ENCODE measurements at regions not wholly inside any gene's neighbourhood (a gene's known extent, or its start where the extent isn't known, plus 50 kb on each side); places are given as distances from the start of the nearest gene placed in this dataset.
"Not testable (repeated sequence)": the region's sequence is repeated elsewhere in the genome, so short reads cannot be mapped to it uniquely, and the experiment has no call there.

DNA sequence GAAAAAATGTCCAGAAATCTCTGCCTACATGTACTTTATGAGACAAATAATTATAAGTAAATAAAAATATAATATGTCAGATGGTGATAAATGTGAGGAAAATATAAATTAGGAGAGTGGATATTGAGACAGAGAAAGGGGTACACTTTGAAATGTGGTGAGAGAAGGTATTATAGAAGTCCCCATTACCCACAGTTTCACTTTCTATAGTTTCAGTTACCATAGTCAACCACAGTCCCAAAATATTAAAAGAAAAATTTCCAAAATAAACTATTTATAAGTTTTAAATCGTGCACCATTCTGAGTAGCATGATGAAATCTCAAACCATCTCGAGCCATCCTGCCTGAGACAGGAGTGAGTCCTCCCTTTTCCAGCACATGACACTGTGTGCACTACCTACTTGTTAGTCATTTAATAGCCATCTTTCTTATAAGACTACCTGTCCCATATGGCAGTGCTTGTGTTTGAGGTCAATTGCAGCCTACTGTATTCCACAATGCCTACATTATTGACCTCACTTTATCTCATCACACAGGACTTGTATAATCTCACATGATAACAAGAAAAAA, 653.7 kb downstream of the DACH1 start:
- DNase-seq, result no peak

DNA sequence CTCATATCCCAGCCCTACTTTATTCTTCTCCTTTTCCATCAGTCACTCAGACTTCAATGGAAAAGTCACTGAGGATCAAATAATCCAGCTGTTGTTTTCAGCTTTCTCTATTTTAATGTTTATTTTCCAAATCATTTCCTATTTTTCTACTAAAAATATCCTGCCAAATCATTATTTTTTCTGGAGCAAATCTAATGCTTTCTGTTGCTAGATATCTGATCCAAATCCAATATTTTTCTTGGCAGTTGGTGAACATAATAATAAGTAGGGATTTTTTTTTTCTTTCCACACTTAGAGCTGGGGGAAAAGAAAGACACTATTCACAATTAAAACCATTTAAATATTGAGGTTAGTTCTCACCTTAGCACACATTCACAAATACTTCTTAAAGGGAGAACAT, 656.1 kb downstream of the DACH1 start:
- DNase-seq, result no peak

DNA sequence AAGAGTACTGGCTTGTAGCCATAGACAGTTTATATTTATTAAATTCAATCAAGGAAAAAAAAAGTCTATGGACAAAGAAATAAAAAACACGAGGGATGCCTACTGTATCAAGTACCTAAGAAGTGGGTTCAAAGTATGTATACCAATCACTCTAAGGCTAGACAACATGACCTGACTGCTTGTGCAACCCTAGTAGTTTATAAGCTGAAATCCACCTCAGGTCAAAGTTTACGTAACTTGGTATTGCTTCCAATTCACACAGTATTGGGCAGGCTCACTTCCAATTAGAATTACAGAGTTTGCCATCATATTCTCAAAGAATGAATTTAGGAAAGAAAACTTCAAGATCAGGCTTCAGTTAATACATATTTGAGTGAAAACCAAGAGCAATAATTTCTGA, 657.8 kb downstream of the DACH1 start:
- DNase-seq, result no peak

DNA sequence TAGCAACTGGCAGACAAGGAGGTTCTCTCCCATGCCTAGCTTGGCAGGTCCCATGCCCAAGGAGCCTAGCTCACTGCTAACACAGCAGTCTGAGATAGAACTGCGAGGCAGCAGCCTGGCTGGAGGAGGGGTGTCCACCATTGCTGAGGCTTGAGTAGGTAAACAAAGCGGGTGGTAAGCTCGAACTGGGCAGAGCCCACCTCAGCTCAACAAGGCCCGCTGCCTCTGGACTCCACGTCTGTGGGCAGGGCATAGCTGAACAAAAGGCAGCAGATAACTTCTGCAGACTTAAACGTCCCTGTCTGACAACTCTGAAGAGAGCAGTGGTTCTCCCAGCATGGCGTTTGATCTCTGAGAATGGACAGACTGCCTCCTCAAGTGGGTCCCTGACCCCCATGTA, 682.4 kb downstream of the DACH1 start:
- not testable (repeated sequence) for DNase-seq

DNA sequence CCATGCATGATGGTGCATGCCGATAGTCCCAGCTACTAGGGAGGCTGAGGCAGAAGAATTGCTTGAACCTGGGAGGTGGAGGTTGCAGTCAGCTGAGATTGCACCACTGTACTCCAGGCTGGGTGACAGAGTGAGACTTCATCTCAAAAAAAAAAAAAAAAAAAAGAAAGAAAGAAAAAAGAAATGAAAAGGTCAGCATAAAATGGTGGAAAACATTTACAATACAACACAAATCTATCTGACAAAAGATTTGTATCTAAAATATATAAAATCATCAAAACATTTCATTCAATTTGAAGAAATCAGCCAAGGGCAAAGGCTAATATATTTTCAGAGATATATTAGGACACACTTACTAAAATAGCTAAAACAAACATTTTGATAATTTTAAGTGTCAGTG, 683.7 kb downstream of the DACH1 start:
- DNase-seq, result not testable (repeated sequence)

DNA sequence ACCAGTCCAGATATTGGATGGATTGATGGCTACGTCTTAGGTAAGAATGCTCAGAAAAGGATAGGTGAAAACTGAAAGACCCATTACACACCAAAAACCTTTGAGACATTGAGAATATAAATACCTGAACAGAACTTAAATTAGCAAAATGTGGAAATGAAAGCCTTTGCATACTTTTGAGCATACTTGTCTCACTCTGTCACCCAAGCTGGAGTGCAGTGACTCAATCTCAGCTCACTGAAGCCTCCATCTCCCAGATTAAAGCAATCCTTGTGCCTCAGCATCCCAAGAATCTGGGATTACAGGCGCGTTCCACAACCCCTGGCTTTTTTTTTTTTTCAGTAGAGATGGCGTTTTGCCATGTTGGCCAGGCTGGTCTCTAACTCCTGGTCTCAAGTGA, 695.3 kb downstream of the DACH1 start:
- DNase-seq, result no peak

DNA sequence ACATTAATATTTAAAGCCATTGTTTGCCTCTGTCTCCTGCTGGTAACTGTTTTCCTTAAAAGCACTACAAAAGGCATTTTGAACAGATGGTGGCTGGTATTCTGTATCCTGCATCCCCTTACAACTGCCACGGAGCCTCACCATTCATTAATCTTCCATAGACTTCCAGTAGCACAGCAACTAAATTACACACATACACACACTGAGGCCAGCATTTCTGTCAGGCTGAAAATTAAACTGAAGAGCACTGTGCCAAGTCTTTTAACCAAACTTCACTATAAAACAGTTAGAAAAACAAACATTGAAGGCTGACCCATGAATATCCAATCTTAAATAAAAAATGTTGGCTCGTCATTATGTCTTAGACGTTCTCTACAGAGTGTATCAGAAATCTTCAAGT, 697.8 kb downstream of the DACH1 start:
- DNase-seq, result peak; percentile 27

DNA sequence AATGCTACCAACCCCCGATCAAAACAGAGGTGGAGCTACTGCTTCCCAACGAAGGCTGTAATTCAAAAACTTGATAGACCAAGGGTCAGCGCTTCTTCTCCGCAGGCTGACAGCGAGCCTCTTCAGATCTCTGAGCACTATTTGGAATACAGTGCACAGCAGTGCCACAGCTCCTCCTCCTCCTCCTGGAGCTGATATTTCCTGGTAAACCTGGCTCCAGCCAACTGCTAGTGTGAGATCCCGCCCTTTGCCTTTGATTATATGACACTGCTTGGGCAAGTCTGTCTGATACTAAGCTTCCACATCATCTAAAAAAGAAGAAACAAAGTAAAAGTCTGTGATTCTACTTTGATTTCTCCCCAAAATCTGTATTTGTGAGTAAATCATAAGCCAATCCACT, 710.5 kb downstream of the DACH1 start:
- DNase-seq, result no peak

DNA sequence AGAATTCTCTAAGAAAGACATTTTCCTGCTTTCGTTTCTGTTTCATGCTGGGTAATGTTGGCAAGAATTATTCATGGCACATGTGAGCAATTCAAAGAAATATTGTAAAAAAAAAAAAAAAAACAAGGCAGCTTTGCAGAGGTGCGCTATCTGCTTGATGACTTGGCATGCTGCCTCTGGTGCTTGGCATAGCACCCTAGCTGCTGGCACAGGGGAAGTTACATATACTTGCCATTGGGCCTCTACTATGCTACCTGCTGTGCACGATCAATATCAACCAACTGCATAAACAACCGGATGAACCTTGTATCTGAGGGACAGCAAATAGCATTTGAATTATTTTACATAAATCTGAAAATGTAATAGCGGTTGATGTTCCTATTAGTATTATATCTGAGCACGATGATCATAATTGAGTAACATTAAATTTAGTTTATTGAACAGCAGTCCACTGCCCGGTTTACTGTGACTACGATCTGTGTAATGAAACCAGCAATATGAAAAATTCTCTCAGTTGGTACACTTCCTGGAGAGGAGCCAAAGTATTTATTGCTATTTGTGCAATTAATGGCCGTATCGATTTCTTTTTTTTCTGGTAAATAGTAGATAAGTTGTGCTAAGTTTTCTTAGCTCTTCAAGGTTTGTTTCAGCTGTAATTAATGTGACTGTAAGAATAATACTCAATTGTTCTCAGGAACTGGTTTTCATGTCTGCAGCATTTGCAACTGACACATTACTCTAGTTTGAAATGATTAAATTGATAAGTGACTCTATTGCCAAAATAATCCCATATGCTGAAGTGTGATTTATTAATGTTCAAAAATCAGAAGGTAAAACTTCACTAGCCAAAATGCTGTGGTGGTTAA, 717.3 kb downstream of the DACH1 start:
- DNase-seq, result no peak

DNA sequence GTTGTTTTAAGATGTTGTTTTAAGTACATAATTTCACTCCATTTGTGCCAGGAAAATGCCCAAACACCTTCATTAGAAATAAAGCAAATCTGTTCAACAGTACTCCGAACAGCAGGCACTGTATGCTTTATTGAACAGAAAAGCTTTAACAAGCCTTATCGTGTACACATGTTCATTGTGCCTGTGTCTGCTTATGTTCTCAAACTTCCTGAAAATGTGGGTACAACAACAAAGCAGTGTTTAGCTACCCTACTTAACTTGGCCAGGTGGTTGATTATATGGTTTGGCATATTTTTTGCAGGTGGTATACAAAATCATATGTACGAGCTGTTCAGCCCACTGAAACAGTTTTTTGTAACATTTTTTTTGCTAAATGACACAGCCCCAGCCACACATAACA, 718.0 kb downstream of the DACH1 start:
- peak; percentile 27 for DNase-seq

DNA sequence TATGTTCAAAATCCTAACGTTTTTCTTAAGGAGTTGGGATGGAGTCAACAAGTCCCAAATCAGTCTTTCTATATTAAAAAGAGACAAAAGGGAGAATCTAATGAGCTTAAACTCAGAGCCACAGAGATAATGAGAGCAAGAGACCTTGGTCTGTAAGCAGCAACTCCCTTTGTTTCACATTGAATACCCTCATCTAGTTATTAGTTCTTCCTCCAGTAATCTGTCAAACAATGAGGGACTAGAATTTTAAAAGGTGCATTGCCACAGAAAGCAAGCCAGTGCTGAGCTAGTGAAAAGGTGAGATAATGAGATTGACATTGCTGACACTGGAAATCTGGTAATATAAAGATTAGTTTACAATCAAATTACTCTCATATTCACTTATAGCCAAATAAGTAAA, 718.6 kb downstream of the DACH1 start:
- peak; percentile 46 for DNase-seq

DNA sequence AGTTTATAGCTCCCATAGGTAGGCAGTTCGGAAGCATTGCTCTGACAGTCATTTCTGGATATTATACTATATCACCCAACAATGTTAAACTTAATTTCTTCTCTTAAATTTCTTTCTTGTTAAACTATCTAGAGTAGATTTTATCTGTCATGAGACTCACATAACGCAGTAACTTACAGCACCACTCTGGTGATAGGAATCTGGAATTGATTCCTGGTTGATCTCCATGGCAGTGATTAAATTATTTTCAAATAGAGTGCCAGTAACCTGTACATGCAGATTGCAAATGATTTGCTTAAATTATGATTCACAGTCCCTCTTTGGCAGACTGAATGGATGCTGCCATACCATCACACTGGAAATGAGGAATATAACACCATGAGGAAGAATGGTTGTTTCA, 722.1 kb downstream of the DACH1 start:
- no peak for DNase-seq

DNA sequence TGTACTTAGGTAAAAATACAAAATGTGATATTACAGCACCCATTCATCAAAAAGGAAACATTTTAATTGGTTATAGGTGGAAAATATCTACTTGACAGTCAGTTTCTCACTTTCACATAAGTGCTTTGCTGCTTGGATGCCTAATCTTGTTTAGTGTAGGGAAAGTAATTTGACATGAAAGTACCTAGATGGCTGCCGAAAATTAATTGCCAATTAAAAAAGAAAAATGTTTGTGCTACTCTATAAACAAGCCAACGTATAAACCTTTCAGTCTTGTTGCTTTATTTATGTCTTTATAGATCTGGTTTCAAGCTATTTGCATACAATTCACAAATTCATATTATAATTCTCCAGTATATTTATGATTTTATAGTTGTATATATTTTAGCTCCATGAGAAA, 729.9 kb downstream of the DACH1 start:
- peak; percentile 53 for DNase-seq

DNA sequence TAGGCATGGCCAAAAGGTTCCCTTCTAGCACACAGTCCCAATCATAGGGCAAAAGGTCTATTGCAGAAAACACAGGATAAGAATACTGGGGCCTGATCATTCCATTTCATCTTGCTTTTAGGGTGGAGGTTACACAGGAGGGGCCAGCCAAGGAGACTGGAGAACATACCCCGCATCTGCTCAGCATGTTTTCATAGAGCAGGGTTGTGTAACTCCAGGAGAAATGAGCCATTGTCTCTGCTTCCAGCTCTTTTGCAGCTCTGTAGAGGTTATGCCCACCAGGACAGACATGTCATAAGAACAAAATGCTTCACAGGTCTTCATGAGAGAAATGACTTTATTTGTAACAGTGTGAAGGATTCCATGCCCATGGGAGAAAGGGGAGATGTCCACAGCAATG, 742.8 kb downstream of the DACH1 start:
- DNase-seq, result no peak

DNA sequence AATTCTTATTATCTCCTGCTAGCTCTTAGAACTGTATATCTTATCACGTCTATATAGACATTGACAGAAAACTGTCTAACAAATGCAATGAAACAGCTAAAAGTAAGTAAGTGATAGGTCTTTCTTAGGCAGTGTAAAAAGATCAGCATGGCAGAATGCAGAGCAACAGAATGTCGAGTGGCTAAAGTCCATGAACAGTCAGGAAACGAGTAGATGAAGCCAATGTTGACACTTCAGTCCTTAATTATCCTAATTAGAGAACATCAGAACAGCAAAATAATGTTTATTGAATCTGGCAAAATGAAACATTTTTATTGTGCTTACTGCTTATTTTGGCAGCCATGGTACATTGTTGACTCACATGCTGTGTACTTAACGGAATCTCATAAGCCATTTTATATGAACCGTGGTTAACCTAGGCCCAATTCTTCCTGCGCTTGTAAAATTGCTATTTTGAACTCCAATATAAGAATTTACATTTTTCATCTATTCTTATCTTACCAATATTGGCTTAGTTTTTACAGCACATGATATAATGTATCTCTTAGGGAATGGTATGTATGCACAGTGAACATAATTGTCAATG, 748.1 kb downstream of the DACH1 start:
- DNase-seq, result no peak

DNA sequence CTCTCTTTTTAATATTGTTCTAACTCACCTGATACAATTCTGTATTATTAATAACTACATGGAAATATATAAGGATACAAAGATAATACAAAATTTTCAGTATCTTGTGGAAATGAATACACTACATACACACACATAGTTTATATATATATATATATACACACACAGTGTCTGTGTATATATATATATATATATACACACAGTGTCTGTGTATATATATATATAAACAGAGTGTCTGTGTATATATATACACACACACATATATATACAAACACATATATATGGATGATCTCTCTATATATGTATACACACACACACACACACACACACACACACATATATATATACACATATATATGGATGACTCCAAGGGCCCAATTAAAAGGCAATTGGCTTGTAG, 749.1 kb downstream of the DACH1 start:
- no peak for DNase-seq

DNA sequence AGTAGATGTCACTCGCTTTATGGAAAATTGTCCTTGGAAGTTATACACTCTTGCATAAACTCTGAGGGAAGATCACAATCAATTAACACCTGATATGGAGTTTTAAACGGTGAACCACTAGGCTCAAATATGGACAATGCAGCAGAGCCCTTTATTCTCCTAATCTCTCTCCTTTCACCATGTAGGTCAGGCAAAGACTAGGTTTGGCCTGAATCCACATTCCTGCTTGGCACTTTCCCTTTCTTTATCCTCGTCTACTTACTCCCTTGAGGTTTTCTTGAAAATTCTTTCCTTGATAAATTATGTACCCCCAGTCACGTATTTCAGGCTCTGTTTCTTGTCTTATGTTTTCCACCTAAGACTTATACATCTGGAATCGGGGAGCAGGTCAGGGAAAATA, 751.7 kb downstream of the DACH1 start:
- DNase-seq, result no peak

DNA sequence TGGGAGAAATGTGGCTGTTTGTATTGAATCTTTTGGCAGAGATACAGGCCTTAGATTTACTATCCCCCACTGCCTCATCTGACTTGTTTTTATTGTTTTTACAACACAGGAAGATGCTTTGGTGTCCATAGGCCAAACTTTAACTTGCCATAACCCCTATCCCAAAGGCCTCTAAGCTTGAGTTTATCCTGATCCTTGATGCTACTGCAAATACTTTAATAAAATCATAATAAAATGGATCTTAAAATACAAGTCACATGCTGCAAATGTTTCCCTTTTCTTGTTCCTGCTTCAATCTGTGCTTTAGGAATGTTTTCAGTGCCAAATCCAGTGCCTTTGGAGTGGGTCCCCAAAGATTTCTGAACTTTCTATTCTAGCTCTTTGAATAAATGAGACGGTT, 770.6 kb downstream of the DACH1 start:
- no peak for DNase-seq

DNA sequence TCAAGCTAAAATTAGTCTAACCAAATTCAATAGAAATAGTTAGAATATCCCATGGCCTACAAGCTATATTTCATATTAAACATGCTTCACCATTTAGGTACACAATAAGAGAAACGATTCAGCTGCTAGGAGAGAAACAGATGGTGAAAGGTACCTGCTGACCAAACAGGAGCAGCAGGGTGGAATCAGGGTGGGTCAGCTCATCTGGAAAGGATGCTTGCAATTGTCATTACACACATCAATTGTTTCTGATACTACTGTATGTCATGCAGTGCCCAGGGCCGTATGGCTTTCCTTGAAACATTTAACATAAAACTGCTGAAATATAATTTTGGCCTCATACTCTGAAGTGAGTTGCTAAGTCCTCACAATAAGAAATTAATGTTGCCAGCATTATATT, 776.0 kb downstream of the DACH1 start:
- DNase-seq, result peak; percentile 15

DNA sequence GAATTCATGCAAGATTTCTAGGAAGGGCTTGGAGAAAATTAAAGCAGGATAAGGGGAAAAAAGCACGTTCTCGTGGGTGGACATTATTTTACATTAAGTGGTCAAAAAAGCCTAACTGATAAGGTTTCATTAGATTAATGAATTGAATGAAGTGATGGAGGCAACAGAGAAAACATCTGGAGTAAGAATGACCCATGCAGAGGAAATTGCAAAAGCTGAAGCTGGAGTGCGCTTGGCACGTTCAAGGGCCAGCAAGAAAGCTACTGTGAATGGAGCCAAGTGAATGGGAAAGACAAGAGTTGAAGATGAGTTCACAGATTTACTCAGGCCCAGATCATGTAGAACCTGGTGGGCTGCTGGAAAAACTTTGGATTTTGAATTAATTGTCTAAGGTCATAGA, 777.9 kb downstream of the DACH1 start:
- no peak for DNase-seq

DNA sequence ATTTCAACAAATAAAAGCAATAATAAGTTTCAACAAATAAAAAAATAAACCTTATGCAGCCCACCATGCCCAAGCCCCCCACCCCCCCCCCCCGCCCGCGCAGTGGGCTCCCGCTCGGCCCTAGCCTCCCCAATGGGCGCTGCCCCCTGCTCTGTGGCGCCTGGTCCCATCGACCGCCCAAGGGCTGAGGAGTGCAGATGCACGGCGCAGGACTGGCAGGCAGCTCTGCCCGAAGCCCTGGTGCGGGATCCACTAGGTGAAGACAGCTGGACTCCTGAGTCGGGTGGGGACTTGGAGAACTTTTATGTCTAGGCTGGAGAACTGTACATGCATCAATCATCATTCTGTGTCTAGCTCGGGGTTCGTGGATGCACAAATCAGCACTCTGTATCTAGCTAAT, 779.6 kb downstream of the DACH1 start:
- no peak for DNase-seq

DNA sequence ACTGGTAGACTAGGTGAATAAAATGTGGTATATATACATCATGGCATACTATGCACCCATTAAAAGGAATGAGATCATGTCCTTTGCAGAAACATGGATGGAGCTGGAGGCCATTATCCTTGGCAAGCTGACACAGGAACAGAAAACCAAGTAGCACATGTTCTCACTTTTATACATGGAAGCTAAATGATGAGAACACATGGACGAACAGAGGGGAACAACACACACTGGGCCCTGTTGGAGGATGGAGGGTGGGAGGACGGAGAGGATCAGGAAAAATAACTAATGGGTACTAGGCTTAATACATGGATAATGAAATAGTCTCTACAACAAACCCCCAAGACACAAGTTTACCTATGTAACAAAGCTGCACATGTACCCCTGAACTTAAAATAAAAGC, 780.0 kb downstream of the DACH1 start:
- no peak for DNase-seq

DNA sequence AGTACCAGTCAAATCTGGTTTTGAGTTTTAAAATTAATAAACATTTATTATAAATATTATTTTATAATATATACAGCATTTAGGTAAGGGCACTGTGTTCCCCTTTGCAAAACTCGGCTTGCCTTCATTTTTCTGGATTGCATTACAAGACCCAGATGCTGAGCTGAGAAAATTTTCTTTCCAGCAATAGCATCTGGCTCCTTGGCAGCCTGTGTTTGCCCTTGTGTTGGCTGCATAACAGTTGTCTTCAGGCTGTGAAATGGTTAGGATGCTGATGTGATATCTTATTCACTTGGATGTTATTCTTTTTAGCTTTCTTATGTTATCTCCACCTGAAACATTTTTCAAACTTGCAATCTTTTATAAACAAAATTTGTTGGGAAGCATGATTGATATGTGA, 784.4 kb downstream of the DACH1 start:
- no peak for DNase-seq

DNA sequence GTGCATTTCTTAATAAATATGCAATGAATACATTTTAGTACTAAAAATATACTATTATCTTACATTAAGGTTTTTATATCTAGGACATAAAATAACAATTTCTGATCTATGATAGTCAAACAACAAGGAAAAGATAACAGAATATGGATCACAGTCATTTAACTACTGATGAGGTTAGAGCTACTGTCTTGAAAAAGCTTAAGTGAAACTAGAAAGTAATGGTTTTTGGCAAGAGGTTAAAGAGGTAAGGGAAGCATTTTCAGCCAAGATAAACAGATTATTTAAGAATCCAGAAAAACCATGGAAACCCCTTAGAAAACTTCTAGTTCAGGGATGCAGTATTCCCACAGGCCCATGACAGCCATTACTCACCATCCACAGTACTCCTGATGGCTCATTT, 787.4 kb downstream of the DACH1 start:
- DNase-seq, result no peak

DNA sequence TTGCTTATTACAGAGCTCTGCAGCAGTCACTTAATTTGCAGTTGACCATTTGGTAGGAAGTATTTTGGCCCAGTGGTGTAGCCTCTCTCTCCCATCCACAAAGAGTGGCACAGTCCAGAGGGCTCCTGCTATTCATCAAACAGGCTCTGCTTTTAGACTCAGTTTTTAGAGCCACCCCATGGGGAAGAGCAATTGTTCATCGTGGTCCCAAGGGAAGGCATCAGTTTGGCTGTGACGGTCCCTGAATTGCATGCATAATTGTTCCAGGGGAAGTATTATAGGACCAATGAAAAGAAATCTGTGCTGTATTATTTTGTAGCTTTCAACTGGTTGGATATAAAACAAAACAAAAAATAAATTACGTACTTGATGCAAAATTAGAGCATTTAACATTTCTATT, 799.0 kb downstream of the DACH1 start:
- no peak for DNase-seq
